OCI-LY7 (cell line): ENCODE measurements at regions not wholly inside any gene's neighbourhood (a gene's known extent, or its start where the extent isn't known, plus 50 kb on each side); places are given as distances from the start of the nearest gene placed in this dataset.
A peak's percentile ranks its signal among the peaks of the same experiment; 100 is the strongest.

Experiments used
- BruUV-seq: library from RNA; stranded (reverse); fragments of 400-500 nt; replicated peaks from 2 replicates; lab custom pipeline; 2021; lab: Mats Ljungman, UMichigan
- CTCF ChIA-PET: fragments of 300-600 bp; sonication (Branson Sonifier 250); formaldehyde crosslinking; loops from one replicate; lab custom pipeline; 2022; ENCODE audit warnings: antibody characterized with exemption; ENCODE audit not compliant: unreplicated experiment; lab: Charles Lee
- POLR2A ChIA-PET: fragments of 300-600 bp; sonication (Branson Sonifier 250); formaldehyde crosslinking; loops from one replicate; lab custom pipeline; 2022; ENCODE audit warnings: antibody characterized with exemption; lab: Charles Lee
- DNase-seq: peaks from one replicate; pipeline ENCODE4 v3.0.0-alpha.2; 2015; ENCODE audit warnings: low spot score
- H2AFZ ChIP-seq: fragments of 200-600 bp; sonication (generic), shearing (Covaris generic); 2 replicates; pipeline ENCODE4 v1.6.1; 2014; ENCODE audit warnings: mild to moderate bottlenecking, antibody characterized with exemption, low read length, moderate library complexity
- H3K27ac ChIP-seq: fragments of 200-600 bp; sonication (generic); 2 replicates; pipeline ENCODE4 v1.5.1; 2014; ENCODE audit warnings: mixed run types, low read depth, mild to moderate bottlenecking, moderate library complexity, low read length, inconsistent platforms; ENCODE audit not compliant: poor library complexity, severe bottlenecking
- H3K36me3 ChIP-seq: fragments of 200-600 bp; sonication (generic); 2 replicates; pipeline ENCODE4 v1.6.1; 2014; ENCODE audit warnings: mild to moderate bottlenecking, antibody characterized with exemption, low read length, moderate library complexity, mixed read lengths; ENCODE audit not compliant: insufficient read depth
- H3K4me1 ChIP-seq: fragments of 200-600 bp; sonication (generic); 2 replicates; pipeline ENCODE4 v1.5.1; 2014; ENCODE audit warnings: mild to moderate bottlenecking, low read length; ENCODE audit not compliant: insufficient read depth, poor library complexity, severe bottlenecking
- H3K4me2 ChIP-seq: fragments of 200-600 bp; sonication (generic); 2 replicates; pipeline ENCODE4 v1.6.1; 2014; ENCODE audit warnings: mild to moderate bottlenecking, low read length
- H3K4me3 ChIP-seq: fragments of 200-600 bp; sonication (generic); 2 replicates; pipeline ENCODE4 v1.5.1; 2014; ENCODE audit warnings: mild to moderate bottlenecking, low read depth, low read length; ENCODE audit not compliant: poor library complexity, severe bottlenecking
- H3K79me2 ChIP-seq: fragments of 200-600 bp; sonication (generic); 2 replicates; pipeline ENCODE4 v1.6.1; 2016; ENCODE audit warnings: low read depth, mild to moderate bottlenecking, low read length, moderate library complexity, mixed read lengths; ENCODE audit not compliant: insufficient read depth
- H3K9me2 ChIP-seq: fragments of 200-600 bp; sonication (generic); 2 replicates; pipeline ENCODE4 v1.6.1; 2016; ENCODE audit warnings: mild to moderate bottlenecking, low read length, mixed read lengths; ENCODE audit not compliant: insufficient read depth
- H3K9me3 ChIP-seq: fragments of 200-600 bp; sonication (generic); 2 replicates; pipeline ENCODE4 v1.6.1; 2014; ENCODE audit warnings: mild to moderate bottlenecking, mixed run types, low read length, mixed read lengths
- H4K20me1 ChIP-seq: fragments of 200-600 bp; sonication (generic); 2 replicates; pipeline ENCODE4 v1.6.1; 2014; ENCODE audit warnings: mild to moderate bottlenecking, antibody characterized with exemption, low read length, moderate library complexity, mixed read lengths; ENCODE audit not compliant: insufficient read depth
- intact Hi-C: fragments of 100-400 bp; cut with micrococcal nuclease; formaldehyde crosslinking; loops from one replicate; pipeline ENCODE4 v1.10.0; 2022; ENCODE audit not compliant: unreplicated experiment
- TF ChIP-seq, protein P1 (sequence below): fragments of 200-600 bp; sonication (generic); conservative IDR thresholded peaks from 2 replicates; pipeline ENCODE4 v1.5.1; 2014; ENCODE audit warnings: mild to moderate bottlenecking, antibody characterized with exemption, low read length, moderate library complexity, mixed read lengths

DNA sequence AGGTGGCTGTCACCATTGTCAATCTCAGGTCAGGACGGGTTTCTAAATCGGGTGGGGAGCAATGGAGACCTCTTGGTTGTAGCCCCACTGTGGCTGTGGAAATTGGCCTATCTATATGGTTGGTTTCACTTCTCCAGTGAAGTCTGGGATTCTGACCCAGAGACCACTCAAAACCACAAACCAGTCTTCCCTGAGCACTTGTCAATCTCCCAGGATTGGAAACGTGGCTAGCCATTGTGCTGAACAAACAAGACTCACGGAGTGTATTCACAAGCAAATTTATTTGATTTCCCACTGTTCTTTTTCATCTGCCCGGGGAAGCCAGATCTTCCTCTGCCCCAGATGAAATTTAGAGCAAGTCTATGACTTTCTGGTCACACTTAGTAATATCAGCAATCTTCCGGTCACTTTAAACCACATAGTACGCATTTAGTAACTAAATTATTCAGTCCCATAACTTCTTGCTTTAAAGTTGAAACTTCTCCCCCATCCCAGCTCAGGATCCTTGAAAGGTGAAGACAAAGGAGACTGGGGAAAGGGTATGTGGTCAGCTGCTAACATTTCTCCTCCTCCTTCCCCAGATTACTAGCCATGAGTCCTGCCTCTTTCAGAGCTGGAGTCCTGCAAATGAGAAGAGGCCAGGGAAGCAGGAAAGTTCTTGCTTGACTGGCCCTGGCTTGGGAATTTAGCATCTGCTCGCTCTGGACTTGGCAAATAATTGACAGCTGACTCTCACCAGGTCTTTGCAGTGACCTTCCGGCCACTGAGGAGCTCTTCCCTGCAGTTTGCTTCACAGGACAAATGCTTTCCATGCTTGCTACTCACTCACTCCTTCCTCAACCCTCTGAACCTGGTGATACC is 123.2 kb upstream of the MAX start:
- H3K9me3 ChIP-seq, result no peaks in the 10 kb centered on the region
- no peaks in the 10 kb centered on the region for H4K20me1 ChIP-seq
- peak overlapping the region; percentile 46 for H3K4me2 ChIP-seq
- ChIA-PET POLR2A (interaction anchor here (0.5 to 1.6 kb wide), 7 partner anchors 9 to 204 kb away, joined by 3 to 6 read pairs (median 3); no protein-coding TSS in a partner anchor), CTCF (interaction anchor here (1.3 to 1.7 kb wide), 2 partner anchors 23 to 186 kb away, joined by 3 to 4 read pairs; no protein-coding TSS in a partner anchor)
- TF ChIP-seq, protein P1, sequence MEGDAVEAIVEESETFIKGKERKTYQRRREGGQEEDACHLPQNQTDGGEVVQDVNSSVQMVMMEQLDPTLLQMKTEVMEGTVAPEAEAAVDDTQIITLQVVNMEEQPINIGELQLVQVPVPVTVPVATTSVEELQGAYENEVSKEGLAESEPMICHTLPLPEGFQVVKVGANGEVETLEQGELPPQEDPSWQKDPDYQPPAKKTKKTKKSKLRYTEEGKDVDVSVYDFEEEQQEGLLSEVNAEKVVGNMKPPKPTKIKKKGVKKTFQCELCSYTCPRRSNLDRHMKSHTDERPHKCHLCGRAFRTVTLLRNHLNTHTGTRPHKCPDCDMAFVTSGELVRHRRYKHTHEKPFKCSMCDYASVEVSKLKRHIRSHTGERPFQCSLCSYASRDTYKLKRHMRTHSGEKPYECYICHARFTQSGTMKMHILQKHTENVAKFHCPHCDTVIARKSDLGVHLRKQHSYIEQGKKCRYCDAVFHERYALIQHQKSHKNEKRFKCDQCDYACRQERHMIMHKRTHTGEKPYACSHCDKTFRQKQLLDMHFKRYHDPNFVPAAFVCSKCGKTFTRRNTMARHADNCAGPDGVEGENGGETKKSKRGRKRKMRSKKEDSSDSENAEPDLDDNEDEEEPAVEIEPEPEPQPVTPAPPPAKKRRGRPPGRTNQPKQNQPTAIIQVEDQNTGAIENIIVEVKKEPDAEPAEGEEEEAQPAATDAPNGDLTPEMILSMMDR, result no peak
- intact Hi-C loops, result loop anchor here (5.0 to 10.0 kb wide), 3 partner anchors 77 to 379 kb away; no protein-coding TSS in a partner anchor
- peaks cover 76% of the 10 kb centered on the region for H3K4me1 ChIP-seq
- H3K9me2 ChIP-seq, result no peaks in the 10 kb centered on the region
- no peak overlapping the region for H3K27ac ChIP-seq
- no peaks in the 10 kb centered on the region for H3K79me2 ChIP-seq
- no TSS peak for BruUV-seq
- no peak for DNase-seq
- H2AFZ ChIP-seq, result no peak overlapping the region
- no peaks in the 10 kb centered on the region for H3K36me3 ChIP-seq
- H3K4me3 ChIP-seq, result no peak overlapping the region

DNA sequence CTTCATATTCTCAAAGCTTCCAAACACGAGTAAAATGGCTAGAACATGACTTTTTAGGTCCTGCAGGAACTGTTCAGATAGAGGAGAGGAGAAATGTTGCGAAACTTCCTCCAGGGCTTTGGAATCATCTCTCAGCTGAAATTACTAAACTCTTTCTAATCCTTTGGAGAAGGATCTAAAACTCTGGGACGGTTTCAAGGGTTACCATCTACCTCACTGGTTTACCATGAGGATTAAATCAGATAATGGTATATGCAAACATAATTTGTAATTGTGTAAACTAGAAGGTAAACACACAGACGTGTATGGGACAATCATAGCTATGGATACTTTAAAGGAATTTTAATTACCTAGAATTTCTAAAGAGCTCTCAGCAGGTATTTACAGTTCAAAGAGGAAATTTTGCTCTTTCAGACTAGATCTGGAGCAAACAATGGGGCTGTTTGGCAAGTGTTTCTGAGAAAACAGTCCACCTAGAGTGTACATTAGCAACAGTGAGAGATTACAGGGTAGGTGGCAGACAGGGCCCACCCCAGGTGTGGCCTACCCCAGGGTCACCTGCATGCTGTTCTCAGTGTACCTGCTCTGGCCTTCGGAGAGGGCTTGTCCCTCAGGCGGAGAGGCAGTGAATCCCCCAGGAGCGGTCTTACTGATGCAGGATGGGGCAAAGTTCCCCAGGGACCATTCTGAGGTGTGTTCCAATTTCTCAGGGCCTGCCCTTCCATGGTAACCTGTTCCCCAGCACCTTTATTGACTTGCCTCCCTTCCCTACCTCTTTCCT is 124.7 kb upstream of the MAX start:
- intact Hi-C loops, result loop anchor here (5.0 to 10.0 kb wide), 3 partner anchors 75 to 378 kb away; no protein-coding TSS in a partner anchor
- no peak overlapping the region for H3K4me3 ChIP-seq
- BruUV-seq, result no TSS peak
- no peak overlapping the region for H3K27ac ChIP-seq
- no peak overlapping the region for H3K4me2 ChIP-seq
- H4K20me1 ChIP-seq, result no peaks in the 10 kb centered on the region
- no peaks in the 10 kb centered on the region for H3K9me2 ChIP-seq
- no peaks in the 10 kb centered on the region for H3K79me2 ChIP-seq
- POLR2A ChIA-PET, result interaction anchor here (0.5 to 2.7 kb wide), 13 partner anchors 8 to 117 kb away, joined by 3 to 15 read pairs (median 3); no protein-coding TSS in a partner anchor
- DNase-seq, result no peak
- no peaks in the 10 kb centered on the region for H3K36me3 ChIP-seq
- CTCF ChIA-PET, result interaction anchor here (1.0 to 1.7 kb wide), 3 partner anchors 24 to 184 kb away, joined by 3 to 4 read pairs (median 3); no protein-coding TSS in a partner anchor
- H3K9me3 ChIP-seq, result no peaks in the 10 kb centered on the region
- TF ChIP-seq, protein P1, result no peak
- no peak overlapping the region for H2AFZ ChIP-seq
- H3K4me1 ChIP-seq, result peaks cover 79% of the 10 kb centered on the region
